HepG2 (cell line): ENCODE measurements at regions not wholly inside any gene's neighbourhood (a gene's known extent, or its start where the extent isn't known, plus 50 kb on each side); places are given as distances from the start of the nearest gene placed in this dataset.

Experiments used
- ATAC-seq: fragments of 200-7000 bp; cut with Tn5 transposase; 3 replicates; pipeline ENCODE4 v1.9.1; 2020; ENCODE audit warnings: mild to moderate bottlenecking, moderate library complexity
- BruUV-seq: library from RNA; stranded (reverse); fragments of 400-500 nt; replicated peaks from 2 replicates; lab custom pipeline; 2021; lab: Mats Ljungman, UMichigan
- CTCF ChIA-PET: fragments of 300-600 bp; formaldehyde crosslinking; extraction: SDS; loops from one replicate; lab custom pipeline; 2021; ENCODE audit warnings: low total read pairs, inconsistent platforms, low intra/inter-chr PET ratio; lab: Yijun Ruan, JAX
- POLR2A ChIA-PET: fragments of 350-600 bp; sonication (Branson Sonifier 250); formaldehyde crosslinking; loops from one replicate; lab custom pipeline; 2020; ENCODE audit warnings: antibody characterized with exemption, inconsistent platforms; lab: Yijun Ruan, JAX
- DNase-seq: peaks from one replicate; pipeline ENCODE4 v3.0.0-alpha.2; 2015; ENCODE audit warnings: low spot score
- FAIRE-seq: peaks from 3 replicates; lab custom pipeline; 2011; peaks lifted over from hg19 to GRCh38; lab: Jason Lieb, UNC
- H2AFZ ChIP-seq: one replicate; pipeline ENCODE4 v1.6.1; 2011; ENCODE audit warnings: low read length, inconsistent platforms
- H3K27ac ChIP-seq: fragments of 300-600 bp; 3 replicates; pipeline ENCODE4 v1.8.0; 2011; ENCODE audit warnings: mixed run types, mild to moderate bottlenecking, mixed read lengths, low read length, inconsistent platforms; ENCODE audit not compliant: insufficient read depth; ENCODE audit errors: extremely low read length
- H3K27me3 ChIP-seq, 2 experiments: fragments of 200-600 bp in 1 of 2; 2 replicates in 1 of 2; 3 replicates in 1 of 2; pipeline versions ENCODE4 v1.6.0 to v1.8.0; 2011; ENCODE audit warnings: low read length in 2 of 2, mild to moderate bottlenecking in 2 of 2, moderate library complexity in 2 of 2, inconsistent platforms in 1 of 2; ENCODE audit not compliant: insufficient read depth in 2 of 2, control insufficient read depth in 1 of 2
- H3K36me3 ChIP-seq, 2 experiments: fragments of 200-600 bp in 1 of 2; replicated peaks in 1 of 2; 2 replicates in 1 of 2; 3 replicates in 1 of 2; pipeline versions ENCODE4 v1.5.1 to v1.8.0; 2011; ENCODE audit warnings: low read length in 2 of 2, inconsistent platforms in 1 of 2; ENCODE audit not compliant: insufficient read depth in 2 of 2, control insufficient read depth in 1 of 2
- H3K4me1 ChIP-seq: 2 replicates; pipeline ENCODE4 v1.5.1; 2012; ENCODE audit warnings: low read length, inconsistent platforms; ENCODE audit not compliant: insufficient read depth
- H3K4me2 ChIP-seq: 2 replicates; pipeline ENCODE4 v1.6.0; 2011; ENCODE audit warnings: low read depth, low read length, inconsistent platforms
- H3K4me3 ChIP-seq, 3 experiments: fragments of 200-600 bp in 1 of 3; sonication (generic), shearing (Covaris generic) in 1 of 3; replicated peaks in 1 of 3; 2 replicates each; pipeline ENCODE4 v1.5.1; 2011 to 2016; ENCODE audit warnings: low read length in 3 of 3, inconsistent platforms in 2 of 3, low read depth in 2 of 3, mild to moderate bottlenecking in 2 of 3, control low read depth in 1 of 3, mixed read lengths in 1 of 3; ENCODE audit not compliant: insufficient read depth in 1 of 3
- H3K79me2 ChIP-seq: one replicate; pipeline ENCODE4 v1.6.1; 2011; ENCODE audit warnings: low read length, inconsistent platforms; ENCODE audit not compliant: insufficient read depth
- H3K9ac ChIP-seq: 2 replicates; pipeline ENCODE4 v1.6.0; 2011; ENCODE audit warnings: mild to moderate bottlenecking, low read depth, low read length, inconsistent platforms; ENCODE audit not compliant: insufficient read depth
- H3K9me3 ChIP-seq: 2 replicates; pipeline ENCODE4 v1.5.1; 2012; ENCODE audit warnings: mild to moderate bottlenecking, low read length
- H4K20me1 ChIP-seq: 2 replicates; pipeline ENCODE4 v1.6.0; 2011; ENCODE audit warnings: inconsistent platforms, mild to moderate bottlenecking, low read length, moderate library complexity; ENCODE audit not compliant: insufficient read depth
- CEBPB ChIP-seq: IDR thresholded peaks from 2 replicates; pipeline ENCODE4 v1.6.1; 2011; ENCODE audit warnings: low read depth, low read length, improper control_type of control experiment, borderline replicate concordance
- CEBPG ChIP-seq: IDR thresholded peaks from 2 replicates; pipeline ENCODE4 v1.6.1; 2016
- EP300 ChIP-seq, 3 experiments: sonication (generic) in 1 of 3; formaldehyde crosslinking in 1 of 3; IDR thresholded peaks; 2 replicates each; pipeline versions ENCODE4 v1.5.1 to v1.6.1; 2011 to 2020; ENCODE audit warnings: low read depth in 2 of 3, low read length in 2 of 3, borderline replicate concordance in 1 of 3, improper control_type of control experiment in 1 of 3, mild to moderate bottlenecking in 1 of 3, missing genetic modification reagents in 1 of 3, moderate library complexity in 1 of 3
- FOXA1 ChIP-seq, 2 experiments: fragments of 450-650 bp in 1 of 2; sonication (generic) in 1 of 2; formaldehyde crosslinking in 1 of 2; IDR thresholded peaks; 2 replicates each; pipeline versions ENCODE4 v1.4.0 to v1.6.1; 2016 to 2020; ENCODE audit warnings: missing genetic modification reagents in 1 of 2
- FOXA3 ChIP-seq: IDR thresholded peaks from 2 replicates; pipeline ENCODE4 v1.6.1; 2016; ENCODE audit warnings: missing genetic modification reagents, missing compliant biosample characterization
- GATAD2A ChIP-seq: IDR thresholded peaks from 2 replicates; pipeline ENCODE4 v1.6.1; 2016
- HNRNPH1 ChIP-seq: fragments of 200-400 bp; formaldehyde crosslinking; optimal IDR thresholded peaks from 2 replicates; pipeline ENCODE3; 2017; ENCODE audit warnings: mild to moderate bottlenecking, low read depth, low read length
- REXO4 ChIP-seq: sonication (generic); formaldehyde crosslinking; IDR thresholded peaks from 2 replicates; pipeline ENCODE4 v1.8.0; 2022; ENCODE audit warnings: missing genetic modification reagents, mild to moderate bottlenecking, borderline replicate concordance
- TCF7 ChIP-seq: sonication (generic); IDR thresholded peaks from 2 replicates; pipeline ENCODE4 v1.6.1; 2016; ENCODE audit warnings: antibody characterized with exemption, low read depth
- XRCC5 ChIP-seq: fragments of 200-400 bp; formaldehyde crosslinking; optimal IDR thresholded peaks from 2 replicates; pipeline ENCODE3; 2017; ENCODE audit warnings: mild to moderate bottlenecking, low read length
- WGBS: methylation state at CpG from one replicate; pipeline ENCODE4 v1.1.6; 2017; ENCODE audit warnings: low lambda C conversion rate; 5-methylcytosine and 5-hydroxymethylcytosine counted together
- in situ Hi-C: cut with HindIII; loops from 2 replicates; pipeline ENCODE4 v1.10.0; 2017; ENCODE audit warnings: low pct_unique_long_range_greater_than_20kb; ENCODE audit not compliant: extremely low pct_ligation_motif_present
- intact Hi-C: fragments of 100-400 bp; cut with micrococcal nuclease; formaldehyde crosslinking; loops from one replicate; pipeline ENCODE4 v1.10.0; 2022; ENCODE audit not compliant: unreplicated experiment
- TF ChIP-seq, protein P1 (sequence below): IDR thresholded peaks from 2 replicates; pipeline ENCODE4 v1.6.1; 2016; ENCODE audit warnings: control low read depth
- TF ChIP-seq, protein P2 (sequence below): IDR thresholded peaks from 2 replicates; pipeline ENCODE4 v1.4.0; 2020; ENCODE audit warnings: mild to moderate bottlenecking, missing genetic modification reagents

DNA sequence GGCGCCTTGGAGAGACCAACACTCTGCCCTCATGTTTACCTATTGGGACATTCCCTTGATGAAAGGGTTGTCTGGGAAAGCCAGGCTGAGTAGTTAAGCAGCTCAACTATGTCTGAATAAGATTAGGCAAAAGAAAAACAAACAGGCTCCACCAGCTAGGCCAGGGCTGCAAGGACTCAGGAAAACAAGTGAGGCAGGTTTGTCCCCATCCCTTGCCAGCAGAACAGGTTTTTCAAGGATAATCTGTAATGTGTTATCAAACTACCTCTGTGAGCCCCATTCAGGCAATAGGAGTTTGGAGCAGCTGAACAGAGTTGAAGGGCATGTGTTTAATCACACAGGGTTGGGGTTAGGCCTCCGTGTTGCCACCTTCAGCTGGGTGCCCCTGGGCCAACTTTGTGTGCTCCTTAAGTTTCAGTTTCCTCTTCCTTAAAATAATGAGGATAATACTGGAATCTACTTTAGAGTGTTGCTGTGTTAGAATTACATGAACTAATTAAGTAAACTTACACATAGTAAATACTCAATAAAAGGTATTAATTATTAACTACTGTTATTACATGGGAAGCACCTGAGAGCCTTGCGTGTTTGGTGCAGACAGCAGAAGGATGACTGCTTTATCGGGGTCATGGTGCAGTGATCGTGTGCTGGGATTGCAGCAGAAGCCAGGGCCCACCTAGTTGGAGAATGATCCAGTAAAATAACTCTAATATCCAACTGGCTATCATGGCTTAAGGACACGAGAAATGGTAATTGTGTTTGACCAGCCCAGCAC lies 72.1 kb upstream of the ATP10B start:
- H3K9ac ChIP-seq: no peak overlapping the region
- POLR2A ChIA-PET: no interaction called here
- no peaks in the 10 kb centered on the region for H3K9me3 ChIP-seq
- intact Hi-C loops: loop anchor here (5.0 kb wide), 1 partner anchor 37 kb away; no protein-coding TSS in a partner anchor
- BruUV-seq: no TSS peak
- TF ChIP-seq GATAD2A (CRISPR knock-in tag): peak; percentile 52; the same call in 1 of the 2 replicates
- TF ChIP-seq EP300 (IDR thresholded peaks at IDR 0.05; ENCODE audit: low read depth in 2 of 2, low read length in 2 of 2): peak in 1 of 2 experiments; percentile 37; a peak in 1 of 4 replicates
- TF ChIP-seq EP300 (CRISPR knock-in tag; IDR thresholded peaks at IDR 0.05; ENCODE audit: borderline replicate concordance): no peak
- TF ChIP-seq, protein P1, sequence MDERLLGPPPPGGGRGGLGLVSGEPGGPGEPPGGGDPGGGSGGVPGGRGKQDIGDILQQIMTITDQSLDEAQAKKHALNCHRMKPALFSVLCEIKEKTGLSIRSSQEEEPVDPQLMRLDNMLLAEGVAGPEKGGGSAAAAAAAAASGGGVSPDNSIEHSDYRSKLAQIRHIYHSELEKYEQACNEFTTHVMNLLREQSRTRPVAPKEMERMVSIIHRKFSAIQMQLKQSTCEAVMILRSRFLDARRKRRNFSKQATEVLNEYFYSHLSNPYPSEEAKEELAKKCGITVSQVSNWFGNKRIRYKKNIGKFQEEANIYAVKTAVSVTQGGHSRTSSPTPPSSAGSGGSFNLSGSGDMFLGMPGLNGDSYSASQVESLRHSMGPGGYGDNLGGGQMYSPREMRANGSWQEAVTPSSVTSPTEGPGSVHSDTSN (CRISPR knock-in tag): no peak
- TF ChIP-seq XRCC5: no peak
- TF ChIP-seq HNRNPH1: no peak
- TF ChIP-seq FOXA3 (CRISPR knock-in tag): peak; percentile 71
- 0 out of 2 replicates have a peak, but pooled peaks have one; percentile 11 for TF ChIP-seq CEBPG (CRISPR knock-in tag)
- no peak for TF ChIP-seq REXO4 (CRISPR knock-in tag)
- TF ChIP-seq CEBPB: peak; percentile 41; the same call in 1 of the 2 replicates
- TF ChIP-seq FOXA1 (IDR thresholded peaks at IDR 0.05): no peak
- TF ChIP-seq FOXA1 (CRISPR knock-in tag; IDR thresholded peaks at IDR 0.05): peak; percentile 80
- 0 out of 2 replicates have a peak, but pooled peaks have one; percentile 27 for TF ChIP-seq TCF7
- TF ChIP-seq, protein P2, sequence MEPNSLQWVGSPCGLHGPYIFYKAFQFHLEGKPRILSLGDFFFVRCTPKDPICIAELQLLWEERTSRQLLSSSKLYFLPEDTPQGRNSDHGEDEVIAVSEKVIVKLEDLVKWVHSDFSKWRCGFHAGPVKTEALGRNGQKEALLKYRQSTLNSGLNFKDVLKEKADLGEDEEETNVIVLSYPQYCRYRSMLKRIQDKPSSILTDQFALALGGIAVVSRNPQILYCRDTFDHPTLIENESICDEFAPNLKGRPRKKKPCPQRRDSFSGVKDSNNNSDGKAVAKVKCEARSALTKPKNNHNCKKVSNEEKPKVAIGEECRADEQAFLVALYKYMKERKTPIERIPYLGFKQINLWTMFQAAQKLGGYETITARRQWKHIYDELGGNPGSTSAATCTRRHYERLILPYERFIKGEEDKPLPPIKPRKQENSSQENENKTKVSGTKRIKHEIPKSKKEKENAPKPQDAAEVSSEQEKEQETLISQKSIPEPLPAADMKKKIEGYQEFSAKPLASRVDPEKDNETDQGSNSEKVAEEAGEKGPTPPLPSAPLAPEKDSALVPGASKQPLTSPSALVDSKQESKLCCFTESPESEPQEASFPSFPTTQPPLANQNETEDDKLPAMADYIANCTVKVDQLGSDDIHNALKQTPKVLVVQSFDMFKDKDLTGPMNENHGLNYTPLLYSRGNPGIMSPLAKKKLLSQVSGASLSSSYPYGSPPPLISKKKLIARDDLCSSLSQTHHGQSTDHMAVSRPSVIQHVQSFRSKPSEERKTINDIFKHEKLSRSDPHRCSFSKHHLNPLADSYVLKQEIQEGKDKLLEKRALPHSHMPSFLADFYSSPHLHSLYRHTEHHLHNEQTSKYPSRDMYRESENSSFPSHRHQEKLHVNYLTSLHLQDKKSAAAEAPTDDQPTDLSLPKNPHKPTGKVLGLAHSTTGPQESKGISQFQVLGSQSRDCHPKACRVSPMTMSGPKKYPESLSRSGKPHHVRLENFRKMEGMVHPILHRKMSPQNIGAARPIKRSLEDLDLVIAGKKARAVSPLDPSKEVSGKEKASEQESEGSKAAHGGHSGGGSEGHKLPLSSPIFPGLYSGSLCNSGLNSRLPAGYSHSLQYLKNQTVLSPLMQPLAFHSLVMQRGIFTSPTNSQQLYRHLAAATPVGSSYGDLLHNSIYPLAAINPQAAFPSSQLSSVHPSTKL (CRISPR knock-in tag): peak; percentile 52; the same call in 1 of the 2 replicates
- TF ChIP-seq, all 625 proteins: peak for 8
- Histone ChIP-seq H4K20me1 (no peaks in the 10 kb centered on the region), H3K79me2 (no peaks in the 10 kb centered on the region), H3K4me2 (peak overlapping the region; percentile 38; the same call in 1 of the 2 replicates), H3K36me3 (no peaks in the 10 kb centered on the region), H2AFZ (no peak overlapping the region), H3K27ac (no peak overlapping the region), H3K27me3 (no peaks in the 10 kb centered on the region), H3K4me3 (0 out of 6 replicates have a peak overlapping the region, but pooled peaks of 1 of the 3 experiments have one; percentile 4), H3K4me1 (peaks cover 23% of the 10 kb centered on the region)
- WGBS: 0% methylated on average over 6 of the region's 6 CpGs
- in situ Hi-C loops: no loop called here
- FAIRE-seq (peak; percentile 75), ATAC-seq (peak; percentile 92), DNase-seq (peak; percentile 67)
- CTCF ChIA-PET: no interaction called here
